Neural cell (in vitro differentiated cells): ENCODE measurements at regions not wholly inside any gene's neighbourhood (a gene's known extent, or its start where the extent isn't known, plus 50 kb on each side); places are given as distances from the start of the nearest gene placed in this dataset.

ENCODE experiments used
- H2AFZ ChIP-seq: fragments of 200-600, 300-800 bp; sonication (generic), shearing (Covaris generic); 2 replicates; pipeline ENCODE4 v1.6.0; 2014; ENCODE audit warnings: low read depth, mild to moderate bottlenecking, antibody characterized with exemption, low read length, moderate library complexity
- H3F3A ChIP-seq: fragments of 200-600 bp; shearing (Covaris generic); 2 replicates; pipeline ENCODE4 v1.6.1; 2016; ENCODE audit warnings: mild to moderate bottlenecking, moderate library complexity, mixed read lengths, antibody characterized with exemption, low read length; ENCODE audit not compliant: insufficient read depth, poor library complexity, severe bottlenecking
- H3K27ac ChIP-seq: fragments of 200-600, 300-800 bp; sonication (generic), shearing (Covaris generic); 2 replicates; pipeline ENCODE4 v1.5.1; 2014; ENCODE audit warnings: mild to moderate bottlenecking, low read length, moderate library complexity
- H3K27me3 ChIP-seq: fragments of 300-800, 200-600 bp; sonication (generic), shearing (Covaris generic); 2 replicates; pipeline ENCODE4 v1.6.0; 2014; ENCODE audit warnings: mild to moderate bottlenecking, low read depth, low read length, moderate library complexity; ENCODE audit not compliant: insufficient read depth
- H3K36me3 ChIP-seq: fragments of 300-800, 200-600 bp; sonication (generic), shearing (Covaris generic); 2 replicates; pipeline ENCODE4 v1.5.1; 2014; ENCODE audit warnings: mild to moderate bottlenecking, antibody characterized with exemption, low read length, moderate library complexity; ENCODE audit not compliant: insufficient read depth
- H3K4me2 ChIP-seq: fragments of 300-800, 200-600 bp; sonication (generic), shearing (Covaris generic); 2 replicates; pipeline ENCODE4 v1.6.0; 2014; ENCODE audit warnings: mild to moderate bottlenecking, low read length
- H3K4me3 ChIP-seq: fragments of 300-800, 200-600 bp; sonication (generic), shearing (Covaris generic); 2 replicates; pipeline ENCODE4 v1.5.1; 2014; ENCODE audit warnings: mild to moderate bottlenecking, low read length, moderate library complexity
- H3K79me2 ChIP-seq: fragments of 200-600 bp; shearing (Covaris generic); replicated peaks from 2 replicates; pipeline ENCODE4 v1.6.0; 2014; ENCODE audit warnings: mild to moderate bottlenecking, low read length, moderate library complexity; ENCODE audit not compliant: insufficient read depth
- H3K9ac ChIP-seq: fragments of 300-800, 200-600 bp; sonication (generic), shearing (Covaris generic); 2 replicates; pipeline ENCODE4 v1.6.1; 2016; ENCODE audit warnings: mild to moderate bottlenecking, low read length, mixed read lengths
- H3K9me2 ChIP-seq: fragments of 200-600 bp; shearing (Covaris generic); 2 replicates; pipeline ENCODE4 v1.6.1; 2016; ENCODE audit warnings: mild to moderate bottlenecking, low read length, mixed read lengths; ENCODE audit not compliant: insufficient read depth
- H3K9me3 ChIP-seq: fragments of 200-600, 300-800 bp; sonication (generic), shearing (Covaris generic); 2 replicates; pipeline ENCODE4 v1.6.1; 2016; ENCODE audit warnings: mild to moderate bottlenecking, mixed run types, low read length, moderate library complexity, mixed read lengths
- H4K20me1 ChIP-seq: fragments of 200-600 bp; shearing (Covaris generic); 2 replicates; pipeline ENCODE4 v1.6.1; 2016; ENCODE audit warnings: mild to moderate bottlenecking, mixed run types; ENCODE audit not compliant: insufficient read depth
- EP300 ChIP-seq: fragments of 450-650 bp; conservative IDR thresholded peaks from 2 replicates; pipeline ENCODE4 v1.6.1; 2014; ENCODE audit warnings: antibody characterized with exemption, mild to moderate bottlenecking, moderate library complexity; ENCODE audit not compliant: poor library complexity, severe bottlenecking
- EZH2 ChIP-seq: fragments of 200-600, 300-800 bp; shearing (Covaris generic), sonication (generic); IDR thresholded peaks from 2 replicates; pipeline ENCODE4 v1.6.1; 2014; ENCODE audit warnings: antibody characterized with exemption, low read length, borderline replicate concordance, mild to moderate bottlenecking; ENCODE audit not compliant: insufficient read depth, poor library complexity, severe bottlenecking
- MXI1 ChIP-seq: fragments of 450-650 bp; conservative IDR thresholded peaks from 2 replicates; pipeline ENCODE4 v1.6.1; 2014; ENCODE audit warnings: antibody characterized with exemption, mild to moderate bottlenecking; ENCODE audit not compliant: poor library complexity, severe bottlenecking
- POLR2AphosphoS5 ChIP-seq: IDR thresholded peaks from 2 replicates; pipeline ENCODE4 v1.6.1; 2012
- RAD21 ChIP-seq: fragments of 450-650 bp; conservative IDR thresholded peaks from 2 replicates; pipeline ENCODE4 v1.6.1; 2014; ENCODE audit warnings: antibody characterized with exemption, mild to moderate bottlenecking, moderate library complexity
- SMC3 ChIP-seq: fragments of 450-650 bp; conservative IDR thresholded peaks from 2 replicates; pipeline ENCODE4 v1.6.1; 2014; ENCODE audit warnings: antibody characterized with exemption, mild to moderate bottlenecking, moderate library complexity; ENCODE audit not compliant: poor library complexity
- TAF1 ChIP-seq: IDR thresholded peaks from 2 replicates; pipeline ENCODE4 v1.6.1; 2012; ENCODE audit warnings: low read depth
- TF ChIP-seq, protein P1 (sequence below): fragments of 450-650 bp; IDR thresholded peaks from 2 replicates; pipeline ENCODE4 v1.5.1; 2014; ENCODE audit warnings: antibody characterized with exemption, mild to moderate bottlenecking, moderate library complexity; ENCODE audit not compliant: poor library complexity, severe bottlenecking
- TF ChIP-seq, protein P2 (sequence below): IDR thresholded peaks from 2 replicates; pipeline ENCODE4 v1.6.1; 2012; ENCODE audit warnings: borderline replicate concordance

DNA sequence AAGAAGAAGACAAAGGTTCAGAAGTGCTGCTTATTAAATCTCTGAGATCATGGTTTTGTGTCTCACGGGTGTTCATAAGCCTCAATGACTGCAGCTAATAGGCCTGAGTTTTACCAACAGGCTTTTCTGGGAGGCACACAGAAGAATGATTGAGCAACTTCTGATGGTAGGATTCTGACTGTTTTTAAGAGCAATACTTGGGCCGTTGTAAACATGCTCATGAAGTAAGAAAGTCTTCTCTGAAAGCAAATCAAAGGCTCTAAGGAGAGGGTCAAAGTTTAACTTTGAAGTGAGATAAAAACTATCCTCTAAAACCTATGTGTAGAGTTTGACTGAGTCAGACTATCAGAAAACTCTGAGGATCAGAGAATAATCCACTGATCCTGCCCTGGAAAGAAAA is 390.9 kb upstream of the DAB2 start:
- Histone ChIP-seq H3K9ac (no peak overlapping the region), H3F3A (no peaks in the 10 kb centered on the region), H3K79me2 (no peaks in the 10 kb centered on the region), H4K20me1 (no peaks in the 10 kb centered on the region), H3K27ac (no peak overlapping the region), H3K4me3 (no peak overlapping the region), H3K36me3 (no peaks in the 10 kb centered on the region), H3K9me3 (no peaks in the 10 kb centered on the region), H3K9me2 (no peaks in the 10 kb centered on the region), H3K4me2 (no peak overlapping the region), H2AFZ (no peak overlapping the region), H3K27me3 (no peaks in the 10 kb centered on the region)
- TF ChIP-seq SMC3: no peak
- TF ChIP-seq, protein P1, sequence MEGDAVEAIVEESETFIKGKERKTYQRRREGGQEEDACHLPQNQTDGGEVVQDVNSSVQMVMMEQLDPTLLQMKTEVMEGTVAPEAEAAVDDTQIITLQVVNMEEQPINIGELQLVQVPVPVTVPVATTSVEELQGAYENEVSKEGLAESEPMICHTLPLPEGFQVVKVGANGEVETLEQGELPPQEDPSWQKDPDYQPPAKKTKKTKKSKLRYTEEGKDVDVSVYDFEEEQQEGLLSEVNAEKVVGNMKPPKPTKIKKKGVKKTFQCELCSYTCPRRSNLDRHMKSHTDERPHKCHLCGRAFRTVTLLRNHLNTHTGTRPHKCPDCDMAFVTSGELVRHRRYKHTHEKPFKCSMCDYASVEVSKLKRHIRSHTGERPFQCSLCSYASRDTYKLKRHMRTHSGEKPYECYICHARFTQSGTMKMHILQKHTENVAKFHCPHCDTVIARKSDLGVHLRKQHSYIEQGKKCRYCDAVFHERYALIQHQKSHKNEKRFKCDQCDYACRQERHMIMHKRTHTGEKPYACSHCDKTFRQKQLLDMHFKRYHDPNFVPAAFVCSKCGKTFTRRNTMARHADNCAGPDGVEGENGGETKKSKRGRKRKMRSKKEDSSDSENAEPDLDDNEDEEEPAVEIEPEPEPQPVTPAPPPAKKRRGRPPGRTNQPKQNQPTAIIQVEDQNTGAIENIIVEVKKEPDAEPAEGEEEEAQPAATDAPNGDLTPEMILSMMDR: no peak
- TF ChIP-seq EZH2: no peak
- TF ChIP-seq, protein P2, sequence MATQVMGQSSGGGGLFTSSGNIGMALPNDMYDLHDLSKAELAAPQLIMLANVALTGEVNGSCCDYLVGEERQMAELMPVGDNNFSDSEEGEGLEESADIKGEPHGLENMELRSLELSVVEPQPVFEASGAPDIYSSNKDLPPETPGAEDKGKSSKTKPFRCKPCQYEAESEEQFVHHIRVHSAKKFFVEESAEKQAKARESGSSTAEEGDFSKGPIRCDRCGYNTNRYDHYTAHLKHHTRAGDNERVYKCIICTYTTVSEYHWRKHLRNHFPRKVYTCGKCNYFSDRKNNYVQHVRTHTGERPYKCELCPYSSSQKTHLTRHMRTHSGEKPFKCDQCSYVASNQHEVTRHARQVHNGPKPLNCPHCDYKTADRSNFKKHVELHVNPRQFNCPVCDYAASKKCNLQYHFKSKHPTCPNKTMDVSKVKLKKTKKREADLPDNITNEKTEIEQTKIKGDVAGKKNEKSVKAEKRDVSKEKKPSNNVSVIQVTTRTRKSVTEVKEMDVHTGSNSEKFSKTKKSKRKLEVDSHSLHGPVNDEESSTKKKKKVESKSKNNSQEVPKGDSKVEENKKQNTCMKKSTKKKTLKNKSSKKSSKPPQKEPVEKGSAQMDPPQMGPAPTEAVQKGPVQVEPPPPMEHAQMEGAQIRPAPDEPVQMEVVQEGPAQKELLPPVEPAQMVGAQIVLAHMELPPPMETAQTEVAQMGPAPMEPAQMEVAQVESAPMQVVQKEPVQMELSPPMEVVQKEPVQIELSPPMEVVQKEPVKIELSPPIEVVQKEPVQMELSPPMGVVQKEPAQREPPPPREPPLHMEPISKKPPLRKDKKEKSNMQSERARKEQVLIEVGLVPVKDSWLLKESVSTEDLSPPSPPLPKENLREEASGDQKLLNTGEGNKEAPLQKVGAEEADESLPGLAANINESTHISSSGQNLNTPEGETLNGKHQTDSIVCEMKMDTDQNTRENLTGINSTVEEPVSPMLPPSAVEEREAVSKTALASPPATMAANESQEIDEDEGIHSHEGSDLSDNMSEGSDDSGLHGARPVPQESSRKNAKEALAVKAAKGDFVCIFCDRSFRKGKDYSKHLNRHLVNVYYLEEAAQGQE: no peak
- no peak for TF ChIP-seq RAD21
- TF ChIP-seq MXI1: no peak
- TF ChIP-seq POLR2AphosphoS5: no peak

DNA sequence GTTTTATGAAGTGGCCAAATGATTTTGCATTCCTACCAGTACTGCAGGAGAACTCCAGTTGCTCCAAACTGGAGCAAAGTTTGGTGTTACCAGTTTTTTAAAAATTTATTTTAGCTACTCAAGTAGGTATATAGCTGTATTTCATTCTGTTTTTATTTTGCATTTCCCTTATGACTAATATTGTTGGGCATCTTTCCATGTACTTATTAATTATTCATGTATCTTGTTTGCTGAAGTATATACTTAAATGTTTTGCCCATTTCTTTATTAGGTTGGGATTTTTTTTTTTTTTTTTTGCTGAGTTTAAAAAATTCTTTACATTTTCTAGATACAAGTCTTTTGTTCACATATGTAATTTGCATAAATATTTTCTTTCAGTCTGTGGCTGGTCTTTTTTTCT is 386.6 kb upstream of the DAB2 start:
- H4K20me1 ChIP-seq: no peaks in the 10 kb centered on the region
- no peaks in the 10 kb centered on the region for H3K9me3 ChIP-seq
- no peak overlapping the region for H2AFZ ChIP-seq
- no peaks in the 10 kb centered on the region for H3K9me2 ChIP-seq
- TF ChIP-seq, protein P1: no peak
- TF ChIP-seq EP300: no peak
- no peak for TF ChIP-seq EZH2
- TF ChIP-seq TAF1: no peak
- TF ChIP-seq, protein P2: no peak
- no peak for TF ChIP-seq MXI1
- H3K4me2 ChIP-seq: no peak overlapping the region
- H3K4me3 ChIP-seq: no peak overlapping the region
- H3K9ac ChIP-seq: no peak overlapping the region
- no peaks in the 10 kb centered on the region for H3K27me3 ChIP-seq
- H3K27ac ChIP-seq: no peak overlapping the region
- no peaks in the 10 kb centered on the region for H3K79me2 ChIP-seq
- H3K36me3 ChIP-seq: no peaks in the 10 kb centered on the region
- H3F3A ChIP-seq: no peaks in the 10 kb centered on the region
